A549 (cell line): ENCODE measurements at regions not wholly inside any gene's neighbourhood (a gene's known extent, or its start where the extent isn't known, plus 50 kb on each side); places are given as distances from the start of the nearest gene placed in this dataset.

Experiments used
- NR3C1 ChIP-seq: fragments of >200 bp; sonication (Bioruptor Twin); formaldehyde crosslinking; IDR thresholded peaks from 3 replicates; pipeline ENCODE4 v1.6.1; 2017
- POLR2A ChIP-seq: IDR thresholded peaks from 2 replicates; pipeline ENCODE4 v1.6.1; 2012; ENCODE audit warnings: mild to moderate bottlenecking, low read length
- RAD21 ChIP-seq, 2 experiments: fragments of >200 bp in 1 of 2; sonication (Bioruptor Twin) in 1 of 2; formaldehyde crosslinking in 1 of 2; IDR thresholded peaks in 1 of 2; conservative IDR thresholded peaks in 1 of 2; 2 replicates in 1 of 2; 3 replicates in 1 of 2; pipeline ENCODE4 v1.6.1; 2012 to 2018; ENCODE audit warnings: inconsistent platforms in 1 of 2
- RNF2 ChIP-seq: fragments of 200-600 bp; sonication (generic); IDR thresholded peaks from 2 replicates; pipeline ENCODE4 v1.6.1; 2016; ENCODE audit warnings: low read depth, mild to moderate bottlenecking, antibody characterized with exemption, moderate library complexity, borderline replicate concordance
- TF ChIP-seq, protein P1 (sequence below): fragments of 450-650 bp; IDR thresholded peaks from 2 replicates; pipeline ENCODE4 v1.6.1; 2014; ENCODE audit warnings: antibody characterized with exemption
- TF ChIP-seq, protein P2 (sequence below): fragments of >200 bp; sonication (Bioruptor Twin); formaldehyde crosslinking; IDR thresholded peaks from 3 replicates; pipeline ENCODE4 v1.5.1; 2016
- TF ChIP-seq, protein P3 (sequence below): IDR thresholded peaks from 2 replicates; pipeline ENCODE4 v1.6.1; 2012

DNA sequence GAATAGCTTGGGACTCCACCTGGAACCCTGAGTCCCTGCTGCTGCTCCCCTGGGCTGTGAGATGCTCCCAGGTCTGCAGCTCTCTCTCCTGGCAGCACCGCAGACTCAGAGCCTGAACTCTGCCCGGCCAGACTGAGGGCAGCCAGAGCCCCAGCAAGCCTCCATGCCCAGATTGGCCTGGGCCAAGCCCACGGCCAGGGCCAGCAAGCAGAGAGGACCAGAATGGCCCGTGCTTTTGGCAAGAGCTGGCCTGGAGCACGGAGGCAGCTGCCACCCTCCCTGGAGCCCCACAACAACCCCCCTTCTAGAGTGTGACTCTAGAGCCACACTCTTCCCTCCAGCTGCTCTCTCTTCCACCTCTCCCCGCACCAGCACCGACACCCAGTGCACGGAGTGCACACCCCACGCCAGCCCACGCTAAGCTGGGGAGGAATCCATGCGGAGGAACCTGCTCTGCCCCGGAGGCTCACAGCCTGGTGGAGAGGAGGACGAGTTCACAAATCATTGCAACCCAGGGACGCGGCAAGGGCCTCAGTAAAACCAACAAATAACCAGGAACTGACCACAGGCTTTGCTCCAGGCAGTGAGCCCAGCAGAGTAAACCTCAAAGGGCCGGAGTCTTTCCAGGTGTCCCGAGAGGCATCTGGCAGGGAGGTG lies 110.3 kb downstream of the HMX1 start:
- TF ChIP-seq RNF2 (no peak), RAD21 (conservative IDR thresholded peaks at IDR 0.05 in 1 of 2, IDR thresholded peaks at IDR 0.05 in 1 of 2) (no peak), NR3C1 (no peak), POLR2A (no peak)
- TF ChIP-seq, protein P1, sequence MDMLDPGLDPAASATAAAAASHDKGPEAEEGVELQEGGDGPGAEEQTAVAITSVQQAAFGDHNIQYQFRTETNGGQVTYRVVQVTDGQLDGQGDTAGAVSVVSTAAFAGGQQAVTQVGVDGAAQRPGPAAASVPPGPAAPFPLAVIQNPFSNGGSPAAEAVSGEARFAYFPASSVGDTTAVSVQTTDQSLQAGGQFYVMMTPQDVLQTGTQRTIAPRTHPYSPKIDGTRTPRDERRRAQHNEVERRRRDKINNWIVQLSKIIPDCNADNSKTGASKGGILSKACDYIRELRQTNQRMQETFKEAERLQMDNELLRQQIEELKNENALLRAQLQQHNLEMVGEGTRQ = no peak
- TF ChIP-seq, protein P2, sequence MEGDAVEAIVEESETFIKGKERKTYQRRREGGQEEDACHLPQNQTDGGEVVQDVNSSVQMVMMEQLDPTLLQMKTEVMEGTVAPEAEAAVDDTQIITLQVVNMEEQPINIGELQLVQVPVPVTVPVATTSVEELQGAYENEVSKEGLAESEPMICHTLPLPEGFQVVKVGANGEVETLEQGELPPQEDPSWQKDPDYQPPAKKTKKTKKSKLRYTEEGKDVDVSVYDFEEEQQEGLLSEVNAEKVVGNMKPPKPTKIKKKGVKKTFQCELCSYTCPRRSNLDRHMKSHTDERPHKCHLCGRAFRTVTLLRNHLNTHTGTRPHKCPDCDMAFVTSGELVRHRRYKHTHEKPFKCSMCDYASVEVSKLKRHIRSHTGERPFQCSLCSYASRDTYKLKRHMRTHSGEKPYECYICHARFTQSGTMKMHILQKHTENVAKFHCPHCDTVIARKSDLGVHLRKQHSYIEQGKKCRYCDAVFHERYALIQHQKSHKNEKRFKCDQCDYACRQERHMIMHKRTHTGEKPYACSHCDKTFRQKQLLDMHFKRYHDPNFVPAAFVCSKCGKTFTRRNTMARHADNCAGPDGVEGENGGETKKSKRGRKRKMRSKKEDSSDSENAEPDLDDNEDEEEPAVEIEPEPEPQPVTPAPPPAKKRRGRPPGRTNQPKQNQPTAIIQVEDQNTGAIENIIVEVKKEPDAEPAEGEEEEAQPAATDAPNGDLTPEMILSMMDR = no peak
- TF ChIP-seq, protein P3, sequence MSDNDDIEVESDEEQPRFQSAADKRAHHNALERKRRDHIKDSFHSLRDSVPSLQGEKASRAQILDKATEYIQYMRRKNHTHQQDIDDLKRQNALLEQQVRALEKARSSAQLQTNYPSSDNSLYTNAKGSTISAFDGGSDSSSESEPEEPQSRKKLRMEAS = no peak
